HG02870 (cell line): ENCODE measurements at regions not wholly inside any gene's neighbourhood (a gene's known extent, or its start where the extent isn't known, plus 50 kb on each side); places are given as distances from the start of the nearest gene placed in this dataset.

Experiments
- ATAC-seq: cut with Tn5 transposase; IDR thresholded peaks from one replicate; pipeline ENCODE4 v1.9.1; 2021; ENCODE audit warnings: mild to moderate bottlenecking, moderate library complexity; ENCODE audit not compliant: unreplicated experiment

GRCh38 chr6:147711476-147711875, 203.0 kb downstream of the SAMD5 start:
- no peak for ATAC-seq

- ATAC-seq = no peak
Observed at GRCh38 chr6:147712841-147713240, 204.4 kb downstream of the SAMD5 start.

- no peak for ATAC-seq
Observed at GRCh38 chr6:147715035-147715434, 206.5 kb downstream of the SAMD5 start.

- ATAC-seq = no peak
Observed at GRCh38 chr6:147716434-147716833, 207.9 kb downstream of the SAMD5 start.

GRCh38 chr6:147717991-147718390, 209.5 kb downstream of the SAMD5 start:
- no peak for ATAC-seq

- ATAC-seq = no peak
Observed at GRCh38 chr6:147722158-147722557, 213.7 kb downstream of the SAMD5 start.

- ATAC-seq = no peak
Observed at GRCh38 chr6:147724454-147724853, 216.0 kb downstream of the SAMD5 start.

GRCh38 chr6:147726342-147726741, 217.9 kb downstream of the SAMD5 start:
- ATAC-seq = no peak

GRCh38 chr6:147728903-147729302, 220.4 kb downstream of the SAMD5 start:
- no peak for ATAC-seq

- ATAC-seq = no peak
Observed at GRCh38 chr6:147733686-147734085, 225.2 kb downstream of the SAMD5 start.

- ATAC-seq = no peak
Observed at GRCh38 chr6:147734151-147734550, 225.7 kb downstream of the SAMD5 start.

GRCh38 chr6:147735924-147736323, 227.4 kb downstream of the SAMD5 start:
- ATAC-seq = no peak

- no peak for ATAC-seq
Observed at GRCh38 chr6:147737115-147737514, 228.6 kb downstream of the SAMD5 start.

- no peak for ATAC-seq
Observed at GRCh38 chr6:147738099-147738498, 229.6 kb downstream of the SAMD5 start.

GRCh38 chr6:147738516-147739162, 230.1 kb downstream of the SAMD5 start:
- ATAC-seq = no peak

- no peak for ATAC-seq
Observed at GRCh38 chr6:147740326-147740725, 231.8 kb downstream of the SAMD5 start.

- ATAC-seq = no peak
Observed at GRCh38 chr6:147740916-147741315, 232.4 kb downstream of the SAMD5 start.

GRCh38 chr6:147741389-147741788, 232.9 kb downstream of the SAMD5 start:
- ATAC-seq = no peak

- no peak for ATAC-seq
Observed at GRCh38 chr6:147742440-147742839, 233.9 kb downstream of the SAMD5 start.

GRCh38 chr6:147744012-147744411, 235.5 kb downstream of the SAMD5 start:
- ATAC-seq = no peak

- no peak for ATAC-seq
Observed at GRCh38 chr6:147749331-147749730, 240.8 kb downstream of the SAMD5 start.

- no peak for ATAC-seq
Observed at GRCh38 chr6:147750413-147750812, 241.9 kb downstream of the SAMD5 start.

GRCh38 chr6:147751232-147751631, 242.7 kb downstream of the SAMD5 start:
- no peak for ATAC-seq
